Adrenal gland (tissue), 9 donors: ENCODE measurements at regions not wholly inside any gene's neighbourhood (a gene's known extent, or its start where the extent isn't known, plus 50 kb on each side); places are given as distances from the start of the nearest gene placed in this dataset.
"Not testable (repeated sequence)": the region's sequence is repeated elsewhere in the genome, so short reads cannot be mapped to it uniquely, and the experiment has no call there.

ENCODE experiments used
- DNase-seq, 7 donors: peaks; one replicate each; pipeline ENCODE4 v3.0.0-alpha.2; 2019 to 2020
- H3K27ac ChIP-seq, 5 donors: fragments of 200-600 bp; sonication (generic) in 4 of 5; 1 replicate in 3 of 5; 2 replicates in 2 of 5; pipeline versions ENCODE4 v1.5.1 to v1.8.0; 2016 to 2020; ENCODE audit warnings: mild to moderate bottlenecking in 1 of 5
- H3K27me3 ChIP-seq: fragments of 200-600 bp; 2 replicates; pipeline ENCODE4 v1.8.0; 2021
- H3K36me3 ChIP-seq, 2 donors: fragments of 200-600 bp; replicated peaks in 1 of 2; 1 replicate in 1 of 2; 2 replicates in 1 of 2; pipeline versions ENCODE4 v1.5.1 to v1.8.0; 2018 to 2022
- H3K4me1 ChIP-seq, 2 donors: fragments of 200-600 bp; replicated peaks in 1 of 2; 1 replicate in 1 of 2; 2 replicates in 1 of 2; pipeline versions ENCODE4 v1.5.1 to v1.8.0; 2018 to 2021
- H3K4me3 ChIP-seq, 4 donors: fragments of 200-600 bp; sonication (generic) in 3 of 4; one replicate each; pipeline ENCODE4 v1.5.1; 2016 to 2018
- H3K9me3 ChIP-seq, 3 donors: fragments of 200-600 bp; sonication (generic) in 1 of 3; replicated peaks in 1 of 3; 1 replicate in 2 of 3; 2 replicates in 1 of 3; pipeline versions ENCODE4 v1.5.1 to v1.8.0; 2016 to 2021
- CTCF ChIP-seq, 6 experiments: fragments of 450-650 bp in 4 of 6; fragments of 200-600 bp in 2 of 6; sonication (generic) in 1 of 6; IDR thresholded peaks; 1 replicate in 5 of 6; 2 replicates in 1 of 6; pipeline versions ENCODE4 v1.5.1 to v1.8.0; 2016 to 2021; ENCODE audit warnings: antibody characterized with exemption in 6 of 6, mild to moderate bottlenecking in 2 of 6, moderate library complexity in 1 of 6
- POLR2A ChIP-seq, 2 donors: fragments of 450-650 bp; IDR thresholded peaks; one replicate each; pipeline ENCODE4 v1.6.1; 2017; ENCODE audit warnings: antibody characterized with exemption in 2 of 2, mild to moderate bottlenecking in 2 of 2, moderate library complexity in 1 of 2
- WGBS, 4 donors: extraction: QIAGEN DNeasy Blood & Tissue Kit in 2 of 4; methylation state at CpG; one replicate each; pipeline versions ENCODE4 v1.1.5 to v1.1.7; 2013 to 2017; 5-methylcytosine and 5-hydroxymethylcytosine counted together
- intact Hi-C, 2 donors: fragments of 100-400 bp; cut with DNase I; formaldehyde crosslinking; loops; one replicate each; pipeline versions ENCODE4 v1.14.1 to v1.15.0; 2022 to 2023
- donor health status: healthy with polysubstance abuse.
- donor health status: Bipolar disorder and iron deficiency.
- donor health status: DM: yes; HTN: yes; CAD: no.
- donor health status: DM: no; HTN: no; CAD: no.
- donor health status: DM: no; HTN: no; CAD: no.

GRCh38 chr1:234954613-234955012 lies 174.0 kb downstream of the TOMM20 start:
- Histone ChIP-seq H3K27me3 (no peaks in the 10 kb centered on the region), H3K4me1 (peaks cover 25 to 43% of the 10 kb centered on the region in 2 donors), H3K36me3 (no peaks in the 10 kb centered on the region), H3K27ac (peak overlapping the region in 4 of 5 donors; percentile 64 to 89 (median 72)), H3K4me3 (no peak overlapping the region), H3K9me3 (no peaks in the 10 kb centered on the region)
- DNase-seq: peak in 1 of 7 donors; percentile 50
- intact Hi-C loops: no loop called here
- 82 to 97% (median 96%) methylated on average over 6 of the region's 6 CpGs for WGBS, 4 donors
- no peak for TF ChIP-seq POLR2A (IDR thresholded peaks at IDR 0.05)
- no peak for TF ChIP-seq CTCF (IDR thresholded peaks at IDR 0.05)

- DNase-seq: peak in 1 of 7 donors; percentile 24
- Histone ChIP-seq H3K27me3 (no peaks in the 10 kb centered on the region), H3K4me1 (peaks cover 25 to 36% of the 10 kb centered on the region in 2 donors), H3K27ac (peak overlapping the region in 2 of 5 donors; percentile 75 to 89), H3K4me3 (no peak overlapping the region), H3K36me3 (no peaks in the 10 kb centered on the region), H3K9me3 (no peaks in the 10 kb centered on the region)
- intact Hi-C loops: no loop called here
- TF ChIP-seq CTCF (IDR thresholded peaks at IDR 0.05) (no peak), POLR2A (IDR thresholded peaks at IDR 0.05) (no peak)
- 88 to 92% (median 90%) methylated on average over 13 of the region's 13 CpGs for WGBS, 4 donors
Measured at GRCh38 chr1:234953655-234954405, 174.8 kb downstream of the TOMM20 start.

- Histone ChIP-seq H3K36me3 (no peaks in the 10 kb centered on the region), H3K4me1 (peaks cover 4 to 14% of the 10 kb centered on the region in 2 donors), H3K9me3 (no peaks in the 10 kb centered on the region), H3K27ac (no peak overlapping the region), H3K4me3 (no peak overlapping the region), H3K27me3 (no peaks in the 10 kb centered on the region)
- intact Hi-C loops: no loop called here
- DNase-seq: no peak
- TF ChIP-seq CTCF (IDR thresholded peaks at IDR 0.05) (no peak), POLR2A (IDR thresholded peaks at IDR 0.05) (no peak)
Measured at GRCh38 chr1:234950598-234950997, 178.0 kb downstream of the TOMM20 start.

- WGBS, 4 donors: 80 to 96% (median 94%) methylated on average over 6 of the region's 6 CpGs
- H3K36me3 ChIP-seq, H3K9me3 ChIP-seq, H3K4me3 ChIP-seq, H3K4me1 ChIP-seq, H3K27me3 ChIP-seq, intact Hi-C loops, H3K27ac ChIP-seq: not testable (repeated sequence)
- DNase-seq: peak in 1 of 7 donors; percentile 7
Measured at GRCh38 chr1:234949528-234949927, 179.1 kb downstream of the TOMM20 start.
